HG03139 (cell line): ENCODE measurements at regions not wholly inside any gene's neighbourhood (a gene's known extent, or its start where the extent isn't known, plus 50 kb on each side); places are given as distances from the start of the nearest gene placed in this dataset.

Experiments used
- ATAC-seq: cut with Tn5 transposase; IDR thresholded peaks from one replicate; pipeline ENCODE4 v1.9.1; 2021; ENCODE audit not compliant: unreplicated experiment

DNA sequence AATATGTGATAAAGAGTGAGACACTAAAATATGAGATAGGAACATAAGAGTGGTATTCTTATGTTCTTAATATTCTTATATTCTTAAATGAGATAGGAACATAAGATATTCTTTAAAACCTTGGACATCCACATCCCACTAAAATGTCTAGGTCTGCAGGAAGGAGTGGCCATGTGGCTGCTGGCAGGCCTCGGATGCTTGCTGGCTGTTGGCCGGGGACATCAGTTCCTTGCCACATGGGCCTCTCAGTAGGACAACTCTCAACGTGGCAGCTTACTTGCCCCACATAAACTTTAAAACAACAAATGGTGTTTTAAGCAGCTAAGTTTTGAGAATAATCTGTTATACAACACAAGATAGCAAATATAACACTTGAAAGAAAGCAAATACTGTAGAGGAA is 240.1 kb downstream of the CASP12 start:
- ATAC-seq, result no peak

DNA sequence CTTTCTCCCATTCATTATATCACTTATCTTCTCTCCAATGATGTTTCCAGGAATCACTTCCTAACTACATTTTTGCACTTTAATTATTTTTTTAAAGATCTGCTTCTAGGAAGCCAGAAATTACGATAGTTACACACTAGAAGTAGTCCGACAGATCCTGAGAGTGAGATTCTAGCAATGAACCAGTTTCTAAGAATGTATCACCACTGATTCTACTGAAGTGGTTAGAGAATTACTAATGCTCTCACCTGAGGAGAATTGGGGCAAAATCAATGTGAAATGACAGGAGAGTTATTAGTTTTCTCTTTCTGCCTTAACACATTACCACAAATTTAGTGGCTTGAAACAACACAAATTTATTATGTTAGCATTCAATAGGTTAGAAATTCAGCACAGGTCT is 241.2 kb downstream of the CASP12 start:
- no peak for ATAC-seq

DNA sequence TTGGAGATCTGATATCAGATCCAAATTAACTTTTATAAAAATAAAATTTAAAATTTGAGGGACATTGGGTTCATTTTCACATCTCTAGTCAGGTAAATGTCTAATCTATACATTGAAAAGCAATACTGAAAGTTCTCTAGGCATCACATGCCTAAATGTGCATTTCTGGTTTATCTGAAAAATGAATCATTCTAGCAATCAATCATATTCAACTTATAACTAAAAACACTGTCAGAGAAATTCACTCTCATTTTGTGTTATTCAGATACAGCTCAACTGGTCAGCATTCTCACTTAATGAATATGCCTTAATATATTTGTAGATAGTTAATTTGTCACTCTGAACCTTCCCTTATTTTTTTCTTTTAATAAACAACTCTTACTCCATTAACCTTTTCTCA is 243.2 kb downstream of the CASP12 start:
- no peak for ATAC-seq

DNA sequence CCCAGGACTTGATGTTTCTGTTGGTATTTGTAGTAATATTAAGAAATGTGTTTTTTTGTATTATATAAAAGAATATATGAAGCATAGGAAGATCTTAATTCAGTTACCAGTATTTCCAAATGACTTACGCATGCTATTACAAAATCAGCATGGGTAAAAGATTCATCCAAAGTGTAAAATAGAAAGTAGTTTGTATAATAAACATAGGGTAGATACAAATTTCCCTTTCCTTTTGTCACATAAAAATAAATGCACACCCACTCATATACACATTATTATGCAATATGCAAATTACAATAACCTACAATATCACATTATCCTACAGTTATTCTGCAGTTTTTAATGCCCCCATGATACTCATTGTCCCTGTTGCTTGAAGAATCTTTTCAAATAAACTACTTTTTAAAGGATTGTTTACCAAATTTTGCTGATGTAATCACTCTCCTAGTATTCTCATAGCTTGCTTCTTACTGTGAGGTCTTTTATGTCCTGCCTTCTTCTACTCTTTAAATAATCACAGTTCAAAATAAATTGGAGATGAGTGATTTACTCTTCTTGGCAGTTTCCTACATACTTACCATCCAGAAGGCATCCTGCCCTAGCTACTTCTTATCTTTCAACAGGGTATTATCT is 244.0 kb downstream of the CASP12 start:
- no peak for ATAC-seq

DNA sequence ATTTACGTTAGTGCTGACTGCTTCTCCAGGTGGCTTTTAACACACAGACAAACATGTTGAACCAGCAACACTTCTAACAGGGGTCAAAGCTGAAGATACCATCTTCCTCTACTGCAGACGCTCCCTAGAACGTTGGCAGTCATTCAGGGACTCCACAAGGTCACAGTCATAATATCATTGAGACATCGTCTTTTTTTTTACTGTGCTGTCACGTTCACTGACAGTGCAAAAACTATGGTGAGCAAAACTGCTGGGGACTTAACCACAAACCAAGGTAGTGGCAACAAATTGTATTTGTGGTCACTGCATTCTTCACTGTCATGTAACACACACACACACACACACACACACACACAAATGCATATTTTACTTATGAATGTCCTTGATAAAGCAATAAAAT is 244.9 kb downstream of the CASP12 start:
- no peak for ATAC-seq

DNA sequence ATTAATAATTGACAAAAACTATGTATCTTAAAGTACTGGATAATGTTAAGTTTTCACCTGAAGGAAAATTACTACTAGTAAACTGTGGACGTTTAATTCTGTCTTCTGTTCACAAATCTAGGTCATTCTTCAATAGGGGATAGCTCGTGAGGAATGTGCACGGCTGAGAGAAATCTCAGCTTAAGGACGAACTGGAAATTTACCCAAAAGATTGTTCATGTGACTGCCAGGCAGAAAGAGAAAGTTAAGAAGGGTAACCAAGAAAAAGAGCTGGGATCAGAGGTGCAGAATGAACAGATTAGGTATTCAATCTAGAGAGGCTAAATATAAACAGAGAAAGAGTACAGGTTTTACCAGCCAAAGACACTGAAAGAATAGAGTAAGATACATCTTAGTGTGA is 245.3 kb downstream of the CASP12 start:
- no peak for ATAC-seq

DNA sequence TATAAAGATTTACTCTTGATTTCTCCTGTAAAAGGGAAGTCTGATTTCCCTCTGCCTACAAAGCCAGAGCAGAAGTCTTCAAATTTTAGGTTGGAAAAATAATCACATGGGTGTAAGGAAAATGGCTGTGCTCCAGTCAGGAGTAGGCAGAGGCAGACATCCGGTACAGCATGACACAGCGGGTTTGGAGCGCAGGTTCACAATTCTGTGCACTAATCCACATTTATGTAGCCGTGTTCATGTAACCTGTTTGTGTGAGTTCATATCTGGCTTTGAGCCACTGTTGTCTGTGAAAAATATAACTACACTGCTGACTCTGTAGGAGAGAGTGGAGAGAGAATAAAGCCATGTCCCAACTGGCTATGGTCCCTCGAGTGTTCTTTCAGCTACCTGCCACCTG is 248.0 kb downstream of the CASP12 start:
- no peak for ATAC-seq

DNA sequence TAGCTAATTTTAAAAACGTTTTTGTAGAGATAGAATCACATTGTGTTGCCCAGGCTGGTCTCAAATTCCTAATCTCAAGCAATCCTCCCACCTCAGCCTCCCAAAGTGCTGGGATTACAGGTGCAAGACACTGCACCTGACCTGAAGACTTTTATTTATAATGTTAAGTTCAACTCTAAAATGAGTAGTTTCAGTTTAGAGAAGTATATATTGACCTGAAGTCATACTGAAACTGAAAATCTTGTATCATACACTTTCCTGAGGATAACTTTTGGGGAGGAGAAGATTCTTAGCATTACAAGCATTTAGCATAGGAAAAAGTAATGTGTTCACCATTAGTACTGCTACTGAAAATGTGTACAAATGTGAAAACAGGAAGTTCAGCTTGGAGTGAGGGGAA is 249.3 kb downstream of the CASP12 start:
- ATAC-seq, result no peak

DNA sequence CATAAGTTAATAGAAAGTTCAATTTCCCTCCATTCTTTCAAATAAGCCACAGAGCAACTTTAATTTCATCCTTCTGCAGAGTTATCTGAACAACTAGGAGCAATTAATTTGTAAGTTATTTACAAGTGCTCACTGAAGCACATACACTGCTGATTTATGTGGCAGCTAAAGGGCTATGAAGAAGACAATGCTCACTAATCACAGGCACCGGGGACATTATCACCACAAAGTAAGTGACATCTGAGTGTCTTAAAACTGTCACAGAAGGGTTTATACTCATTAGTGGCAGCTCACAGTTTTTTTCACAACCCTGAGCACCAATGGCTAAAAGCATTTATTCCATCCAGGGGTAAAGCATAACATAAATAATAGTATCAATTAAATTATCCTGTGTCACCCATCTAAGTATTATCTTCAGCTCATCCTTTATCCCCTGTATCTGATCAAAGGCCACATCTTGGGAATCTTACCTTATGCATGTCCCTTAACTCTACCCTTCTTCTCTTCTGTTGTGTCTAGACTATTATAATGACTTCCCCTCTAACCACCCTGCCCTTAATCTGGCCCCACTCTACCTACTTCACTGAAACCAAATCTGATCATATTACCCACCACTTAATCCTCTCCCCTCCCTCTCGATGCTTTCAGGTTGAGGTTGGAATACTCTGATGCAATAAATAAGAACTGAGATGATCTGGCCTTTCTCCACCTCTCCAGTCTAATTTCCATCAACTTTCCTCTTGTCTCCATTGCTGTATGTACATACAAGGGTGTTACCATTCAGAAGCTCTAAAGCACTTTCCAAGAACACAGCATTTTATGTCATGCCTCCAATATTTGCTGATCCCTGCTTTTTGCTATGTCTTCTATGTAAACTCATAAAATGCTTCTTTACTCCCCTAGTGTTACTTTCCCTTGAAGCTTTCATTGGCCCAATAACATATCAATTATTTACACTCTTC is 252.7 kb downstream of the CASP12 start:
- ATAC-seq, result no peak

DNA sequence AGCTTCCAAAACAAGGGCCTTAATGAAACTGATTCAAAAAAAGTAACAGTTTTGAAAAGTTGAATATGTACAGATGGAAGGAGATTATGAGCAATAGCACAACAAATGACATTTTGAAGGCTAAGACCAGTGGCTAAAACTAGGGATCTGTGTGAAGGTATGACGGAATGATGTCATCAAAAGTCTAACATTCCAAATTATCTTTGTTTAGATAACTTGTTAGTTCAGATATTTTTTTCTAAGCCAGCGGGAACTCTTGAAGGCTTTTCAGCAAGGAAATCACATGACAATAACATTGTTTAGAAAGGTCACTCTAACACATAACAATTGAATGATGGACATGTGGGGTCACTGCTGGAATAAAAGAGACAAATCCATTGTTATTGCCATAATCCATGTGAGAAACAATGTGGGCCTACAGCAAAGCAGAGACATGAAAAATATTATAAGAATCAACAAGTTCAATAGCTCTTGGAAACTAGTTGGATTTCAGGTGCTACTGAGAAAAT is 260.5 kb downstream of the CASP12 start:
- ATAC-seq, result no peak

DNA sequence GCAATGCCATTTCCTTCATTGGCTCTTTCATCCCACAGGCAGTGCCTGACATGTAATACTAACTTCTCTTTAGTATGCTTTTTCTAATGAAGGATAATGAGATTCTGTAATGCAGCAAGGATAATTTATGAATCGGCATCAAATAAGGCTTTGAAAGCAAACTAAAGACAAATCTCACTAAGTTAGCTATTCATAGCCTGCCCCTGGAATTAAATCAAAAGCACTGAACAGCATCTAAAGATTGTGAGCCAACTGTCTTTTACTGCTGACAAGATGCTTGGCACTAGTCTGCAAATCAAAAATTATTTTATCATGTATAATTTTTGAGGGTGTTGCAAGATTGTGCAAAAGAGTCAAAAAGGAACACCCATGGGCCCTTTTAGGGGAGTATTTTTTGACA is 265.0 kb downstream of the CASP12 start:
- no peak for ATAC-seq

DNA sequence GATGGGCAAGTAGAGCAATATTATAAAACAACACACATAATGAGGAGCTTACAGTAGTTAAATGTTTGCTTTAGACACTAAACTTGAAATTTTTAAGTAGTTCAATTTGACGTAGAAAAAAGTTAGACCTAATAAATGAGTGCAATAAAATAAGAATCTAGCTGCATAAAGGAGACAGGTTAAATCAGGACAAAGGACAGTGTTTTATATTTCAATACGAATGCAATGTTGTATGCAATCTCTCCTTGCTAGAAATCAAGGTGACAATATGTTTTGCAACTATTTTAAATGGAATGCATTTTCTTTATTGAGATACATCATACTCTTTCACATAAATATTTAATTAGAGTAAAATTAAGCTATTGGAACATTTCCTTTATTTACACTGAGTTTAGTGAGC is 267.9 kb downstream of the CASP12 start:
- ATAC-seq, result no peak

DNA sequence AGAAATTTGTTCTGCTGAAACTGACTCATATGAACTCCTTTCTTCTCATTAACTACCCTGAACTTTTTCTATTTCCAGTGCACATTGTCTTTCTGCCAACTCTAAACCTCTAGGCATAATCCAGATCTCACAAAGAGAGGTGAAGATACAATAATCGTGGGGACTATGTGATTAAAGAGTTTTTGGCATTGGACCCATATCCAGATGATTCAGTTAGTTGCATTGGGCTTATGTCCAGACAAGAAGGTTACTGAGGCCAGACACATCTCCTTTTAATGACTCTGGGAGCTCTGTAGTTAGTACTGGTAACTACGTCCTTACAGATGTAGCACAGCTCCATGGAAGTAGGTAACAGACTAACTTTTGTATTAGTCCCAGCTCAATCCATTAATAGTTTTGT is 273.0 kb downstream of the CASP12 start:
- ATAC-seq, result no peak

DNA sequence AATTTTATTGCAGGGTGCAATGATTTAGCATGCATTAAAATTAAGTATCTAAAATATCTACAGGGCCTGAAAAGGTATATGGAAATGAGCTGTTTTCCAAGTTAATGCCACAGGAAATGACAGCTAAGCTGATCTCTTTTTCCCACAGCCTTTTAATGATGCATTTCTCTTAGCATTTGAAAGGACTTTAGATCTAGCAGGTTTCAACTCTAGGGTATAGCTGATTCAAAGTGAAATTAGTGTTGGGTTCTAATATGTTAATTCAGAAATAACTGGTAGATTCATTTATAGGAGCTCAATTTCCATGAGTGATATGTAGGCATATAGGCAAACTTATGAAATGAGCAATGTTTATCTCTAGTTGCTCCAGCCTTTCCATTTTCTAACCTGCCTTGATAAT is 274.2 kb downstream of the CASP12 start:
- ATAC-seq, result no peak

DNA sequence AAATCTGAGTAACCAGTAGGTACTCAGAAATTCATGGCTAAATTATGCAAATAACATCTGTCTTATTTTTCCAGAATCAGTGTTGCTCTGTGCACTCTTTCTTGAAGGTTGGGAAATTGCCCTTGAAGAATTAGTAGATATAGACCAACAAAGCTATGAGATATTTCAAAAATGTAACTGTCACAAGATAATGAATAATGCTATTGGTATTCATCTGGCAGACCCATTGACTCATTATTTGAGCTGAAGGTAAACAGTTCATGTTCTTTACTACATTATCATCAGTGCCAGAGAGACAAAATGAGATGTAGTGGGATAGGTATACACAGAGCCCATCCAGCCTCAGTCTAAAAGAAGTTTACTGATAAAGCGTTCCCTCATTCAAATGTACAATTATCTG is 274.7 kb downstream of the CASP12 start:
- no peak for ATAC-seq

DNA sequence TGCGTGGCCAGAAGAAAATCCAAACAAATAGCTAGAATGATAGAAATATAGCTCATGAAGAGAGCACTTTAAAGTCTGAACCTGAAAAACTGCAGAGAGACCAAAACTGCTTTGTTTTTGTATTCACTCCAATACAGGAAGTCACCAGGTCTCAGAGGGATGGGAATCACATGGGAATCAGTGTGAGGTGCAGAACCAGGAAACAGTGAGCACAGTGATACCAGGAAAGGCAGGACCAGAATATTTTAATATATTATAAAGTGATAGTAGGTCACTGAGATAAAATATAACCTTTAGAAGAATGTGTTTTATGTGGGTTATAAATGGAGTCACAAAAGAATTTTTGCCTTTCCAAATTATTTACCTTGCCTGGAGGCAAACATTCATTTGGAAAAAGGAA is 277.3 kb downstream of the CASP12 start:
- no peak for ATAC-seq

DNA sequence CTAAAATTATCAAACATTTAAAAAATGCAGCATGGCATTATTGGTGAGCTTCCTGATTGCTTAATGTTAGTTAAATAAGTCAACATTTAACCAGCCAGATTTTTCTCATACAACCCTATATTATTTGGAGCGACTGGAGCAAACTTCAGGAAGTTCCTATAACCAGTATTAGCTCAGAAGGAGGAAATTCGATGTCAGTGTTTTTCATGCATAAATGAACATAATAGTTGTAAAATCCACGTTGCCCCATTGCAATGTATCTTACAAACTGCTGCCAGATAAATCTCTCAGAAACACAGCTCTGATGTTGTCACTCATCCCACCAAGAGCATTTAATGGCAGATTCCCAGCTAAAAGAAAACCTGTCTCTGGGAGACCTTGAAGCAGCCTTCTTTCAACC is 278.5 kb downstream of the CASP12 start:
- ATAC-seq, result no peak

DNA sequence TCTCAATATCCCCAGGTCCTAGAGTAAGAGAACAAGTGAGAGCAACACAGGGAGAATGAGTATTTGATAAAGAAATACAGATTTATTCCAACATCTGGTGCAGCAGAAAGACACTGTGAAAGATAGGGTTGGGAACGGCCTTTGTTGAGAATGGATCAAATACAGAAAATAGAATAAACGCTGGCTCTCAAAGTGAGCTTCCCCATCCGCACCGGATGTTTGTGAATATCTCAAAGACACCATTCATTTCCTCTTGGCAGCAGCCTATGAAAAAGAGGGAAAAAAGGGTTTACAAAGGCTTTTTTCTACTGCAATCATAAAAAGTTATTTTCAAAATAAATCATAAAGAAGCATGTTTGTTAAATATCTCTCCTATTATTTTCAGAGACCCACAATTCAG is 279.3 kb downstream of the CASP12 start:
- no peak for ATAC-seq

DNA sequence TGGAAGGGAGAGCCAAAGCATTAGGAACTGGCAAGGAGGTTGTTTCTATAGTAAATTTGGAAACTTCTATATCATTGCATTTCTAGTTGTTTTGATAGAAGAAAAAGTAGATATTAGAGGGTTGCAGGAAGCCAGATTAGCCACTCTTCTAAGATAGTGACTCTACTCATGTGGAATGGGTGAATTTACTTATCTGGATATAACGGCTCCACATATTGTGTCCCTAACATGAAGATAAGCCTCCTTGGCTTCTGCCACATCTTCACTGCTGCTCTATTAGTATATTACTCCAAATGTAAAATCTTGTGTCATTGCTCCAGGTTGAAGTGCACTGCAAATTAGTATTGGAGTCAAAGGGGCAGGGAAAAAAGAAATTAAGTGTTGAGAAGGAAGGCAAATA is 283.3 kb downstream of the CASP12 start:
- no peak for ATAC-seq

DNA sequence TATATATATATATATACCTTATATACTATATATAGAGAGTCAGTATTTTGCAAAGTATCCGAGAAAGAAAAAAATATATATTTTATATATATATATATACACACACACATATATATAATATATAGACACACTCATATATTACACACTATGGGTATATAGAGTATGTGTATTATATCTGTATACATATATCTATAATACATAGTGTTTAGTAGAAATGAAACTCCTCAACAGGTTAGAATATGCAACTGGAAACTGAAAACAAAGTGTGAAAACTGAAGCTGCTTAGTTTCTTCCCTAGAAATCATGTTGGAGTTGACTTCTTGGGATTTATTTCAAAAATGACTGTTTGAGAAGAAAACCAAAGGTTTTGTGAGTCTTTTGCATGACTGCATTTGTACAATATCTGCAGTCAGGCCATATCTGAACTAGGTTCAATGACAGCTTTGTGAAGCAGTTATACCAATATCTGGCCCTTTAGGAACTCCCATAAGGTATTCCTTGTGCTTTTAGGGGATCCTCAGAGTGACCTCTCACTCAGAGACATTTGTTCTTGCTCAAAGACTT is 284.1 kb downstream of the CASP12 start:
- ATAC-seq, result no peak

DNA sequence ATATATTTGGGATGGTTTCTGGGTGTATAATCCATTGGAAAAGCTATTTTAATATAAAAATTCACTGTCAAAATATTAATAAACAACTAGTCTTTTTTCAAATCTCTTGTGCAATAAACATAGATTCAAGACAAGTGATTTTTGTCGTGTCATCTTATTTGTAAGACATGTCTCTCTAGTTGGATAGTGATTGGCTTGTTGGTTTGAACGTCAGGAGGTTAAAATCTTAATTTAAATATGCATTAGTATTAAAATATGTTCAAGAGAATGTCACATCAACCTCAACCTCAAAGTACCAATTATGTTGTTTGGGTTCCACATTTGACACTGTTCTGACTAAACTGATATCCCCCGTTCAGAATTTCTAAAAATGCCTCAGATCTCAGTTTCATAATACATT is 287.6 kb downstream of the CASP12 start:
- ATAC-seq, result no peak
